ENCODE measurements at regions not wholly inside any gene's neighbourhood (a gene's known extent, or its start where the extent isn't known, plus 50 kb on each side); places are given as distances from the start of the nearest gene placed in this dataset.

GRCh38 chr16:85179344-85180046 lies 67.2 kb upstream of the CIBAR2 start:
- peaks cover 3 to 10% (median 4%) of the 10 kb centered on the region in 3 donors for H3K9me3 Mint-ChIP-seq
- peaks cover 2% of the 10 kb centered on the region for H3K36me3 Mint-ChIP-seq
- peaks cover 25% of the 10 kb centered on the region for H3K27me3 Mint-ChIP-seq
- no peak overlapping the region for H3K4me3 Mint-ChIP-seq
- peaks cover 0 to 2% (median 0%) of the 10 kb centered on the region in 3 donors for H3K4me1 Mint-ChIP-seq
- H3K27ac Mint-ChIP-seq: no peak overlapping the region

- Mint-ChIP-seq H3K4me1 (peaks cover 0 to 2% (median 0%) of the 10 kb centered on the region in 3 donors), H3K27me3 (peaks cover 26% of the 10 kb centered on the region), H3K4me3 (no peak overlapping the region), H3K36me3 (peaks cover 2% of the 10 kb centered on the region), H3K27ac (no peak overlapping the region), H3K9me3 (peaks cover 8 to 13% (median 10%) of the 10 kb centered on the region in 3 donors)
Measured at GRCh38 chr16:85180047-85180826, 68.0 kb upstream of the CIBAR2 start.

GRCh38 chr16:85180827-85181738 lies 68.8 kb upstream of the CIBAR2 start:
- peaks cover 25% of the 10 kb centered on the region for H3K27me3 Mint-ChIP-seq
- H3K36me3 Mint-ChIP-seq: peaks cover 2% of the 10 kb centered on the region

GRCh38 chr16:85181739-85182129 lies 69.5 kb upstream of the CIBAR2 start:
- H3K27ac Mint-ChIP-seq: no peak overlapping the region
- H3K9me3 Mint-ChIP-seq: peaks cover 8 to 16% (median 10%) of the 10 kb centered on the region in 3 donors
- H3K4me3 Mint-ChIP-seq: no peak overlapping the region
- H3K27me3 Mint-ChIP-seq: peaks cover 25% of the 10 kb centered on the region
- H3K36me3 Mint-ChIP-seq: peaks cover 4% of the 10 kb centered on the region
- H3K4me1 Mint-ChIP-seq: peaks cover 0 to 2% (median 0%) of the 10 kb centered on the region in 3 donors

More at GRCh38 chr16:85180827-85181738, 68.8 kb upstream of the CIBAR2 start:
- H3K27ac Mint-ChIP-seq: no peak overlapping the region
- H3K4me3 Mint-ChIP-seq: no peak overlapping the region
- peaks cover 0 to 2% (median 0%) of the 10 kb centered on the region in 3 donors for H3K4me1 Mint-ChIP-seq
- H3K9me3 Mint-ChIP-seq: peaks cover 8 to 13% (median 10%) of the 10 kb centered on the region in 3 donors

- Mint-ChIP-seq H3K27ac (no peak overlapping the region), H3K4me3 (peak overlapping the region in 1 of 4 donors; percentile 72), H3K4me1 (peaks cover 0 to 2% (median 0%) of the 10 kb centered on the region in 3 donors), H3K9me3 (peaks cover 8 to 16% (median 10%) of the 10 kb centered on the region in 3 donors), H3K36me3 (peaks cover 4% of the 10 kb centered on the region), H3K27me3 (peaks cover 21% of the 10 kb centered on the region)
Measured at GRCh38 chr16:85182286-85182685, 70.0 kb upstream of the CIBAR2 start.

GRCh38 chr16:85182774-85183173 lies 70.5 kb upstream of the CIBAR2 start:
- H3K27ac Mint-ChIP-seq: no peak overlapping the region

GRCh38 chr16:85183564-85183963 lies 71.3 kb upstream of the CIBAR2 start:
- Mint-ChIP-seq H3K27ac (no peak overlapping the region), H3K27me3 (peaks cover 15% of the 10 kb centered on the region), H3K4me3 (no peak overlapping the region)

More at GRCh38 chr16:85182774-85183173, 70.5 kb upstream of the CIBAR2 start:
- Mint-ChIP-seq H3K36me3 (peaks cover 4% of the 10 kb centered on the region), H3K4me3 (no peak overlapping the region), H3K4me1 (peaks cover 0 to 2% (median 0%) of the 10 kb centered on the region in 3 donors), H3K9me3 (peaks cover 8 to 16% (median 10%) of the 10 kb centered on the region in 3 donors), H3K27me3 (peaks cover 16% of the 10 kb centered on the region)

GRCh38 chr16:85184404-85184803 lies 72.1 kb upstream of the CIBAR2 start:
- Mint-ChIP-seq H3K9me3 (peaks cover 11 to 21% (median 17%) of the 10 kb centered on the region in 3 donors), H3K36me3 (peaks cover 5% of the 10 kb centered on the region), H3K4me3 (peak overlapping the region in 1 of 4 donors; percentile 27), H3K27ac (no peak overlapping the region), H3K4me1 (peaks cover 0 to 2% (median 0%) of the 10 kb centered on the region in 3 donors), H3K27me3 (peaks cover 19% of the 10 kb centered on the region)

More at GRCh38 chr16:85183564-85183963, 71.3 kb upstream of the CIBAR2 start:
- peaks cover 0 to 2% (median 0%) of the 10 kb centered on the region in 3 donors for H3K4me1 Mint-ChIP-seq
- H3K9me3 Mint-ChIP-seq: peaks cover 8 to 16% (median 10%) of the 10 kb centered on the region in 3 donors
- H3K36me3 Mint-ChIP-seq: peaks cover 5% of the 10 kb centered on the region

GRCh38 chr16:85185303-85186100 lies 73.2 kb upstream of the CIBAR2 start:
- Mint-ChIP-seq H3K4me1 (peaks cover 0 to 2% (median 0%) of the 10 kb centered on the region in 3 donors), H3K4me3 (no peak overlapping the region), H3K36me3 (peaks cover 5% of the 10 kb centered on the region), H3K27ac (no peak overlapping the region), H3K27me3 (peaks cover 19% of the 10 kb centered on the region), H3K9me3 (peaks cover 14 to 25% (median 22%) of the 10 kb centered on the region in 3 donors)

GRCh38 chr16:85187002-85187401 lies 74.7 kb upstream of the CIBAR2 start:
- H3K9me3 Mint-ChIP-seq: peaks cover 16 to 28% (median 22%) of the 10 kb centered on the region in 3 donors
- H3K27me3 Mint-ChIP-seq: peaks cover 19% of the 10 kb centered on the region
- no peak overlapping the region for H3K4me3 Mint-ChIP-seq
- H3K36me3 Mint-ChIP-seq: peaks cover 5% of the 10 kb centered on the region
- peaks cover 0 to 2% (median 0%) of the 10 kb centered on the region in 3 donors for H3K4me1 Mint-ChIP-seq
- no peak overlapping the region for H3K27ac Mint-ChIP-seq

- Mint-ChIP-seq H3K27ac (no peak overlapping the region), H3K9me3 (peaks cover 16 to 28% (median 22%) of the 10 kb centered on the region in 3 donors), H3K4me3 (no peak overlapping the region), H3K4me1 (peaks cover 0 to 2% (median 0%) of the 10 kb centered on the region in 3 donors), H3K36me3 (peaks cover 5% of the 10 kb centered on the region), H3K27me3 (peaks cover 19% of the 10 kb centered on the region)
Measured at GRCh38 chr16:85187447-85187846, 75.2 kb upstream of the CIBAR2 start.

GRCh38 chr16:85187886-85188285 lies 75.6 kb upstream of the CIBAR2 start:
- no peak overlapping the region for H3K27ac Mint-ChIP-seq
- peaks cover 3% of the 10 kb centered on the region for H3K36me3 Mint-ChIP-seq
- peaks cover 0 to 2% (median 0%) of the 10 kb centered on the region in 3 donors for H3K4me1 Mint-ChIP-seq
- peak overlapping the region in 1 of 4 donors; percentile 22 for H3K4me3 Mint-ChIP-seq
- peaks cover 19% of the 10 kb centered on the region for H3K27me3 Mint-ChIP-seq
- peaks cover 14 to 26% (median 22%) of the 10 kb centered on the region in 3 donors for H3K9me3 Mint-ChIP-seq

GRCh38 chr16:85188822-85189672 lies 76.8 kb upstream of the CIBAR2 start:
- H3K4me3 Mint-ChIP-seq: no peak overlapping the region
- H3K27me3 Mint-ChIP-seq: peaks cover 19% of the 10 kb centered on the region
- H3K27ac Mint-ChIP-seq: no peak overlapping the region
- peaks cover 3% of the 10 kb centered on the region for H3K36me3 Mint-ChIP-seq
- no peaks in the 10 kb centered on the region for H3K4me1 Mint-ChIP-seq
- peaks cover 12 to 22% (median 21%) of the 10 kb centered on the region in 3 donors for H3K9me3 Mint-ChIP-seq
